ENCODE measurements at regions not wholly inside any gene's neighbourhood (a gene's known extent, or its start where the extent isn't known, plus 50 kb on each side); places are given as distances from the start of the nearest gene placed in this dataset.

DNA sequence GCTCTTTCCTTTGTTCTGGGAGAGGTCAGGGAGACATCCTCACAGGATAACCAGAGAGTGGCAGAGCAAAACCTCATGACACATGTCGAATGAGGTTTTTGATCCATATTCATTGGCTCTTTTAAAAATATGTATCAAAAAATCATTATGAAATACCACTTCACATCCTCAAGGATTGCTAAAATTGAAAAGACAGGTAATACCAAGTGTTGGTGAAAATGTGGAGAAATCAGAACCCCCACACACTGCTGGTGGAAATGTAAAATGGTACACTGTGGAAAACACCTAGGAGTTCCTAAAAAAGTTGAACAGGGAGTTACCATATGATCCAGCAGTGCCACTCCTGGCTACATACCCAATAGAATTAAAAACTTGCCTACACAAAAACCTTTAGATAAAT, 107.8 kb upstream of the ARID2 start:
- no peak for TF ChIP-seq POLR2A (IDR thresholded peaks at IDR 0.05; ENCODE audit: low read depth, low read length)
- no peak for TF ChIP-seq POLR2AphosphoS5 (IDR thresholded peaks at IDR 0.05; ENCODE audit: low read depth, low read length)
- no peak for TF ChIP-seq POU2F2 (IDR thresholded peaks at IDR 0.05; ENCODE audit: low read depth, low read length)
- no peak for TF ChIP-seq TAF1 (IDR thresholded peaks at IDR 0.05; ENCODE audit: low read depth, low read length)
- TF ChIP-seq SPI1 (IDR thresholded peaks at IDR 0.05; ENCODE audit: low read depth, low read length) = no peak

All from GM12891 (cell line).